Right lobe of liver (tissue), 4 donors: ENCODE measurements at regions not wholly inside any gene's neighbourhood (a gene's known extent, or its start where the extent isn't known, plus 50 kb on each side); places are given as distances from the start of the nearest gene placed in this dataset.

Source experiments
- CTCF ChIP-seq, 4 donors: fragments of 200-600 bp in 3 of 4; fragments of 450-650 bp in 1 of 4; IDR thresholded peaks; one replicate each; pipeline versions ENCODE4 v1.5.1 to v1.8.0; 2016 to 2022; ENCODE audit warnings: antibody characterized with exemption in 4 of 4, mild to moderate bottlenecking in 2 of 4
- POLR2A ChIP-seq: fragments of 450-650 bp; IDR thresholded peaks from one replicate; pipeline ENCODE4 v1.6.1; 2017; ENCODE audit warnings: antibody characterized with exemption, mild to moderate bottlenecking
- donor health status: DM: no; HTN: no; CAD: no.
- donor health status: DM: no; HTN: no; CAD: no.
- donor health status: DM: no; HTN: yes; CAD: no.

GRCh38 chr4:57274082-57274481 is 163.9 kb upstream of the IGFBP7 start:
- TF ChIP-seq CTCF (IDR thresholded peaks at IDR 0.05) (no peak), POLR2A (no peak)
